K562 (cell line): ENCODE measurements at regions not wholly inside any gene's neighbourhood (a gene's known extent, or its start where the extent isn't known, plus 50 kb on each side); places are given as distances from the start of the nearest gene placed in this dataset.

ENCODE experiments used
- ATAC-seq: fragments of 200-7000 bp; cut with Tn5 transposase; 3 replicates; pipeline ENCODE4 v1.9.1; 2020; ENCODE audit warnings: moderate library complexity
- BruUV-seq: library from RNA; stranded (reverse); fragments of 400-500 nt; replicated peaks from 2 replicates; lab custom pipeline; 2021; lab: Mats Ljungman, UMichigan
- CTCF ChIA-PET: fragments of 300-600 bp; formaldehyde crosslinking; extraction: SDS; loops from one replicate; lab custom pipeline; 2021; ENCODE audit warnings: low intra/inter-chr PET ratio; lab: Yijun Ruan, JAX
- POLR2A ChIA-PET: fragments of 300-600, 350-650 bp; sonication (Branson Sonifier 250); formaldehyde crosslinking; extraction: SDS; loops from one replicate; lab custom pipeline; 2021; ENCODE audit warnings: antibody characterized with exemption, inconsistent platforms; lab: Yijun Ruan, JAX
- DNase-seq, 4 experiments: peaks; one replicate each; pipeline versions ENCODE4 v3.0.0 to v3.0.0-alpha.2; 2011 to 2018; ENCODE audit warnings: low spot score in 3 of 4, mixed read lengths in 3 of 4; ENCODE audit errors: extremely low read depth in 1 of 4
- FAIRE-seq: peaks from 2 replicates; lab custom pipeline; 2011; peaks lifted over from hg19 to GRCh38; lab: Jason Lieb, UNC
- H2AFZ ChIP-seq: 2 replicates; pipeline ENCODE4 v1.6.0; 2011; ENCODE audit warnings: low read depth, low read length, control low read depth, inconsistent platforms
- H3K27ac ChIP-seq: fragments of 200-600 bp; 3 replicates; pipeline ENCODE4 v1.8.0; 2011; ENCODE audit warnings: low read depth, mild to moderate bottlenecking, control low read depth, inconsistent platforms, low read length, moderate library complexity, mixed read lengths; ENCODE audit errors: extremely low read depth
- H3K27me3 ChIP-seq, 2 experiments: fragments of 300-600 bp in 1 of 2; 2 replicates in 1 of 2; 3 replicates in 1 of 2; pipeline versions ENCODE4 v1.6.0 to v1.8.0; 2011; ENCODE audit warnings: inconsistent platforms in 2 of 2, low read length in 2 of 2, mild to moderate bottlenecking in 1 of 2, mixed read lengths in 1 of 2, moderate library complexity in 1 of 2; ENCODE audit not compliant: control insufficient read depth in 2 of 2, insufficient read depth in 2 of 2
- H3K36me3 ChIP-seq: fragments of 300-600 bp; 3 replicates; pipeline ENCODE4 v1.8.0; 2011; ENCODE audit warnings: mild to moderate bottlenecking, low read length, inconsistent platforms; ENCODE audit not compliant: control insufficient read depth, insufficient read depth
- H3K4me1 ChIP-seq, 2 experiments: fragments of 200-600 bp in 1 of 2; replicated peaks in 1 of 2; 2 replicates in 1 of 2; 3 replicates in 1 of 2; pipeline versions ENCODE4 v1.5.1 to v1.8.0; 2011; ENCODE audit warnings: inconsistent platforms in 2 of 2, low read length in 2 of 2, mild to moderate bottlenecking in 1 of 2, mixed read lengths in 1 of 2, moderate library complexity in 1 of 2; ENCODE audit not compliant: control insufficient read depth in 2 of 2, insufficient read depth in 2 of 2
- H3K4me2 ChIP-seq: 2 replicates; pipeline ENCODE4 v1.6.1; 2011; ENCODE audit warnings: low read length, control low read depth, inconsistent platforms, mixed read lengths; ENCODE audit not compliant: insufficient read depth
- H3K4me3 ChIP-seq: fragments of 200-600 bp; sonication (generic), shearing (Covaris generic); 2 replicates; pipeline ENCODE4 v1.5.1; 2016; ENCODE audit warnings: control low read depth, inconsistent platforms
- H3K79me2 ChIP-seq: fragments of 200-600 bp; 3 replicates; pipeline ENCODE4 v1.8.0; 2011; ENCODE audit warnings: low read length, inconsistent platforms; ENCODE audit not compliant: control insufficient read depth, insufficient read depth
- H3K9ac ChIP-seq, 2 experiments: 2 replicates each; pipeline versions ENCODE4 v1.6.0 to v1.6.1; 2011; ENCODE audit warnings: low read depth in 2 of 2, low read length in 2 of 2, control low read depth in 1 of 2, inconsistent platforms in 1 of 2, mild to moderate bottlenecking in 1 of 2, mixed read lengths in 1 of 2; ENCODE audit not compliant: insufficient read depth in 1 of 2
- H3K9me1 ChIP-seq: one replicate; pipeline ENCODE4 v1.6.0; 2011; ENCODE audit warnings: inconsistent platforms, mild to moderate bottlenecking, low read length, moderate library complexity; ENCODE audit not compliant: control insufficient read depth, insufficient read depth
- H3K9me3 ChIP-seq: replicated peaks from 2 replicates; pipeline ENCODE4 v1.5.1; 2011; ENCODE audit warnings: low read depth, low read length, inconsistent platforms; ENCODE audit not compliant: control insufficient read depth, insufficient read depth
- H4K20me1 ChIP-seq: replicated peaks from 2 replicates; pipeline ENCODE4 v1.6.1; 2011; ENCODE audit warnings: low read length, inconsistent platforms, mixed read lengths; ENCODE audit not compliant: control insufficient read depth, insufficient read depth
- AFF4 ChIP-seq: sonication (generic); formaldehyde crosslinking; IDR thresholded peaks from 2 replicates; pipeline ENCODE4 v1.8.0; 2023; ENCODE audit warnings: mild to moderate bottlenecking, missing genetic modification reagents
- DLX4 ChIP-seq: fragments of 250-450 bp; sonication (Bioruptor Pico); IDR thresholded peaks from 2 replicates; pipeline ENCODE4 v1.6.1; 2021; ENCODE audit warnings: mild to moderate bottlenecking
- HBP1 ChIP-seq: fragments of 450-650 bp; formaldehyde crosslinking; IDR thresholded peaks from 2 replicates; pipeline ENCODE4 v1.4.0; 2022; ENCODE audit warnings: missing genetic modification characterization
- TAF15 ChIP-seq: fragments of 200-400 bp; formaldehyde crosslinking; IDR thresholded peaks from 2 replicates; pipeline ENCODE4 v1.6.1; 2017; ENCODE audit warnings: mild to moderate bottlenecking, low read depth, low read length, moderate library complexity
- WGBS: fragments of 100-300 bp; shearing (Covaris generic); methylation state at CpG from one replicate; pipeline ENCODE4 v1.1.6; 2016; ENCODE audit warnings: low coverage, mixed read lengths; ENCODE audit not compliant: insufficient coverage; ENCODE audit errors: missing lambda C conversion rate; 5-methylcytosine and 5-hydroxymethylcytosine counted together
- in situ Hi-C: fragments of 300-500 bp; cut with MboI; formaldehyde crosslinking; loops from 4 replicates; pipeline ENCODE4 v1.15.0; 2018; ENCODE audit warnings: inconsistent platforms, mixed read lengths
- intact Hi-C: fragments of 100-400 bp; cut with micrococcal nuclease; formaldehyde crosslinking; loops from 2 replicates; pipeline ENCODE4 v1.14.2; 2022

GRCh38 chr1:83077411-83077810 is 921.5 kb downstream of the TTLL7 start:
- Histone ChIP-seq H3K9me3 (no peaks in the 10 kb centered on the region; the same call in 1 of the 2 replicates), H4K20me1 (no peaks in the 10 kb centered on the region), H3K36me3 (no peaks in the 10 kb centered on the region), H3K9ac (no peak overlapping the region), H3K27me3 (no peaks in the 10 kb centered on the region), H3K4me3 (no peak overlapping the region), H2AFZ (no peak overlapping the region), H3K9me1 (no peaks in the 10 kb centered on the region), H3K27ac (no peak overlapping the region), H3K4me1 (no peaks in the 10 kb centered on the region), H3K79me2 (no peaks in the 10 kb centered on the region), H3K4me2 (no peak overlapping the region)
- in situ Hi-C loops = loop anchor here (10.0 kb wide), 1 partner anchor 1057 kb away; no protein-coding TSS in a partner anchor
- ChIA-PET CTCF (no interaction called here), POLR2A (no interaction called here)
- FAIRE-seq (no peak), DNase-seq (no peak), ATAC-seq (no peak)
- no TSS peak for BruUV-seq
- intact Hi-C loops = no loop called here
- WGBS = 4% methylated on average over 2 of the region's 2 CpGs
- TF ChIP-seq TAF15 (no peak), DLX4 (no peak), AFF4 (CRISPR knock-in tag) (no peak), HBP1 (CRISPR knock-in tag) (no peak)
